ENCODE measurements at regions not wholly inside any gene's neighbourhood (a gene's known extent, or its start where the extent isn't known, plus 50 kb on each side); places are given as distances from the start of the nearest gene placed in this dataset.

DNA sequence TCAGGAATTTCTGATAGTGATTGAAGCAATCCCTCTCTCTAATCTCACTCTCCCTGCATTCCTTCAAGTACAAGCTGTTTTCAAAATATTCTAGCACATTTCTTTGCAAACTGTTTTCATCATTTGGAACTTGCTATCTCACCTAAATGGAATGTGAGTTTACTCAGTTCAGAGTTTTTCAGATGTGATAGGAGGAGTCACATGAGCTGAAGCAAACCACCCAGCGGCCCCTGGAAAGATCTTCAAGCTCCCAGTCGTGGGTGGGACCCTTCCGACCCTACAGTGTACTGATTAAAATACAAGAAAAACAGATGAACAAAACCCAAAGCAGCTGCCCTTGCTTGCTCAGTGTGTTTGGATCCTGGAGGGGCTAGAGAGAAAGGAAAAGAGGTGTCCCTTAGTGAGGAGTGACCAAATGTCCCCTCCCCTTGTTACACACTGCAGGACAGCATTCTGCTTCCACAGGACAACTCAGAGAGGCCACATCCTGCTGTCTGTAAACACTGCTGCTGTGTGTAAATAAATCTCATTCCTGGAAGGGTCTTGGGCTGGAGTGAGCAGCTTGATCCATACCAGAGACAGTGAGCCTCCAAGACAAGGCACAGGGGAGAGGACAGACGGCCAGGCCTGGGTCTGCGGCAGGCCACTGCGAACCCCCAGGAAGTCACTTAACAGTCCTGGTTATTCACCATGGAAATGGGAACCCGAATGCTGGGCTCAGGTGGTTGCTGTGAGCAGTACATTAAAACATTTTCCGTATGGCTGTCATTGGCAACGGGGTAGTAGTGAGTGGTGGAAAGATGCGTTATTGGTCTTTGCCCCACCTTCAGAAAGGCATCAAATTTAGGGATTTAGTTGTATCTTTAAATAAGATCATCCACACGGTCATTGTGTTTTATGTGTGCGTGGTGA, 229.2 kb downstream of the RHOU start:
- Histone ChIP-seq H3K9me3 (ENCODE audit: insufficient read depth, low read length) (no peaks in the 10 kb centered on the region), H3K4me3 (ENCODE audit: low read length) (no peak overlapping the region), H3K4me2 (ENCODE audit: low read length) (no peak overlapping the region), H3K4me1 (ENCODE audit: low read length) (no peaks in the 10 kb centered on the region), H3K9ac (ENCODE audit: low read length) (no peak overlapping the region), H2AFZ (ENCODE audit: low read depth, low read length) (no peak overlapping the region), H4K20me1 (ENCODE audit: insufficient read depth, low read length) (no peaks in the 10 kb centered on the region), H3K36me3 (replicated peaks; ENCODE audit: low read depth, low read length) (no peaks in the 10 kb centered on the region), H3K27me3 (ENCODE audit: low read depth, low read length) (peaks cover 35% of the 10 kb centered on the region), H3K79me2 (ENCODE audit: low read length) (no peaks in the 10 kb centered on the region), H3K27ac (ENCODE audit: low read length) (no peak overlapping the region)
- TF ChIP-seq, protein P1, sequence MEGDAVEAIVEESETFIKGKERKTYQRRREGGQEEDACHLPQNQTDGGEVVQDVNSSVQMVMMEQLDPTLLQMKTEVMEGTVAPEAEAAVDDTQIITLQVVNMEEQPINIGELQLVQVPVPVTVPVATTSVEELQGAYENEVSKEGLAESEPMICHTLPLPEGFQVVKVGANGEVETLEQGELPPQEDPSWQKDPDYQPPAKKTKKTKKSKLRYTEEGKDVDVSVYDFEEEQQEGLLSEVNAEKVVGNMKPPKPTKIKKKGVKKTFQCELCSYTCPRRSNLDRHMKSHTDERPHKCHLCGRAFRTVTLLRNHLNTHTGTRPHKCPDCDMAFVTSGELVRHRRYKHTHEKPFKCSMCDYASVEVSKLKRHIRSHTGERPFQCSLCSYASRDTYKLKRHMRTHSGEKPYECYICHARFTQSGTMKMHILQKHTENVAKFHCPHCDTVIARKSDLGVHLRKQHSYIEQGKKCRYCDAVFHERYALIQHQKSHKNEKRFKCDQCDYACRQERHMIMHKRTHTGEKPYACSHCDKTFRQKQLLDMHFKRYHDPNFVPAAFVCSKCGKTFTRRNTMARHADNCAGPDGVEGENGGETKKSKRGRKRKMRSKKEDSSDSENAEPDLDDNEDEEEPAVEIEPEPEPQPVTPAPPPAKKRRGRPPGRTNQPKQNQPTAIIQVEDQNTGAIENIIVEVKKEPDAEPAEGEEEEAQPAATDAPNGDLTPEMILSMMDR (IDR thresholded peaks at IDR 0.05; ENCODE audit: low read depth, low read length): no peak
- TF ChIP-seq EZH2phosphoT487 (IDR thresholded peaks at IDR 0.05; ENCODE audit: low read depth): no peak

DNA sequence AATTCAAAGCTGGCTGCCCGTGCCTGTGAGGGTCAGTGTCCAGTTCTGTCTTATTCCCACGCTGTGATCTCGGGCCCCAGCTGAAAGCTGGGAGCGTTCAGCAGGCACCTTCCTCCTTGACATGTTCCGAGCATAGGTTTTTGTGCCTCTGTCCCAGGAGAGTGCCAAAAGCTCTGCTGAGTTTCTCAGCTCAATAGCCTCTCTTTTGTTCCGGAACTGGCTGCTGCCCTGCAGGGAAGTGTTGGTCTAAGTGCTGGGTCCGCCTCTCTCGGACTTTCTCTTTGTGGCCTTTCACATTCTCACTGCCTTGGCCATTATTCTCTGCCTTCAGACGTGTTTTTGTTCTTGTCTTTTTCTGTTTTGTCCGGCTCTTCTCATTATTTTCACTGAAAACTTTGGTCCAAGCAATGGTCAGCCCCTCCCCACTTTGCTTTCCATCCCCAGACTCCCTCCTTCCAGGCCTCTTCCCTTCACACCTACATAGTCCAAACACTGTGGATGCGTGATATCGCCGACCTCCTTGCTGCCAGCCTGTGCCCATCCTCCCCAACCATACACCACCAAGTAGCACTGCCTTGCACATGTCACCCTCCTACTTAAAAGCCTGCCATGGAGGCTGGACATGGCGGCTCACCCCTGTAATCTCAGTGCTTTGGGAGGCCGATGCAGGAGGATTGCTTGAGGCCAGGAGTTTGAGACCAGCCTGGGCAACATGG, 233.8 kb downstream of the RHOU start:
- H3K36me3 ChIP-seq (replicated peaks; ENCODE audit: low read depth, low read length): no peaks in the 10 kb centered on the region
- no peak overlapping the region for H3K4me3 ChIP-seq (ENCODE audit: low read length)
- no peaks in the 10 kb centered on the region for H3K9me3 ChIP-seq (ENCODE audit: insufficient read depth, low read length)
- H3K4me1 ChIP-seq (ENCODE audit: low read length): no peaks in the 10 kb centered on the region
- H3K27ac ChIP-seq (ENCODE audit: low read length): no peak overlapping the region
- no peak for TF ChIP-seq EZH2phosphoT487 (IDR thresholded peaks at IDR 0.05; ENCODE audit: low read depth)
- TF ChIP-seq, protein P1 (IDR thresholded peaks at IDR 0.05; ENCODE audit: low read depth, low read length): no peak
- no peak overlapping the region for H3K4me2 ChIP-seq (ENCODE audit: low read length)
- no peak overlapping the region for H2AFZ ChIP-seq (ENCODE audit: low read depth, low read length)
- H3K27me3 ChIP-seq (ENCODE audit: low read depth, low read length): peaks cover 34% of the 10 kb centered on the region
- no peaks in the 10 kb centered on the region for H3K79me2 ChIP-seq (ENCODE audit: low read length)
- H3K9ac ChIP-seq (ENCODE audit: low read length): no peak overlapping the region
- H4K20me1 ChIP-seq (ENCODE audit: insufficient read depth, low read length): no peaks in the 10 kb centered on the region

DNA sequence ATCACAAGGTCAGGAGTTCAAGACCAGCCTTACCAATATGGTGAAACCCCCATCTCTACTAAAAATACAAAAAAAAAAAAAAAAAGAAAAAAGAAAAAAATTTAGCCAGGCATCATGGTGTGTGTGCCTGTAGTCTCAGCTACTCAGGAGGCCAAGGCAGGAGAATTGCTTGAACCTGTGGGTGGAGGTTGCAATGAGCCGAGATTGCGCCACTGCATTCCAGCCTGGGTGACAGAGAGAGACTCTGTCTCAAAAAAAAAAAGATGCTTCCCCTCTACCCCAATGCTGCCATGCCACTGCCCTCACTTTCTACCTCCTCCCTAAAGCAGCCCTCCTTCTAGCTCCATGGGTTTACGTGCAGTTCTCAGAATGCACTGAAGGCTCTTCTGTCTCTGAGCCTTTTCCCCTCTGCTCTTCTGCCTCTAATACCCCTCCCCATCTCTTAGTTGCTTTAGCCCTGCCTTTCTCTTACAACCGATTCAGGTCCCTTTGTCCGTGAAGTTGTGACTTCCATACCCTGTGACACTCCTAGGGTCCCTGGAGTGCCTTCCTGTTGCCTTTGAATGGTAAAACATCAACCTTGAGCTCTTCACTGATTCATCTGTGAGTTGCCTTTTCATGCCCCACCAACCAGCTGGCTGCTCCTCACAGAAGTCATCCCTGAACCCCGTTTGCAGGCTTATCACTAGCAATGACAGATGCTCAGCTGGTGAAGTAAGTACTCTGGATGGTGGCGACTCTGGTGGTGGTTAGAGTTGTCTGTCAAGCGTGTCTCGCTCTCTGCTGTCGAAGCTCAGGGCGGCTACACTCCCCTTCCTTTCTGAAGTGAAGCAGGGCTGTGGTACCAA, 234.9 kb downstream of the RHOU start:
- H3K9ac ChIP-seq (ENCODE audit: low read length): no peak overlapping the region
- no peaks in the 10 kb centered on the region for H4K20me1 ChIP-seq (ENCODE audit: insufficient read depth, low read length)
- H3K27ac ChIP-seq (ENCODE audit: low read length): no peak overlapping the region
- no peaks in the 10 kb centered on the region for H3K4me1 ChIP-seq (ENCODE audit: low read length)
- H3K27me3 ChIP-seq (ENCODE audit: low read depth, low read length): peaks cover 29% of the 10 kb centered on the region
- no peak for TF ChIP-seq EZH2phosphoT487 (IDR thresholded peaks at IDR 0.05; ENCODE audit: low read depth)
- TF ChIP-seq, protein P1 (IDR thresholded peaks at IDR 0.05; ENCODE audit: low read depth, low read length): no peak
- H3K4me3 ChIP-seq (ENCODE audit: low read length): no peak overlapping the region
- no peaks in the 10 kb centered on the region for H3K9me3 ChIP-seq (ENCODE audit: insufficient read depth, low read length)
- no peaks in the 10 kb centered on the region for H3K79me2 ChIP-seq (ENCODE audit: low read length)
- no peaks in the 10 kb centered on the region for H3K36me3 ChIP-seq (replicated peaks; ENCODE audit: low read depth, low read length)
- H3K4me2 ChIP-seq (ENCODE audit: low read length): no peak overlapping the region
- no peak overlapping the region for H2AFZ ChIP-seq (ENCODE audit: low read depth, low read length)

Measured in OCI-LY3 (cell line).